GM12891 (cell line): ENCODE measurements at regions not wholly inside any gene's neighbourhood (a gene's known extent, or its start where the extent isn't known, plus 50 kb on each side); places are given as distances from the start of the nearest gene placed in this dataset.
A peak's percentile ranks its signal among the peaks of the same experiment; 100 is the strongest.

ENCODE experiments used
- DNase-seq: peaks from one replicate; pipeline ENCODE4 v3.0.0; 2011; ENCODE audit warnings: low spot score; ENCODE audit not compliant: insufficient read length
- FAIRE-seq: peaks from 2 replicates; lab custom pipeline; 2011; peaks lifted over from hg19 to GRCh38; lab: Jason Lieb, UNC
- PAX5 ChIP-seq: IDR thresholded peaks from 2 replicates; pipeline ENCODE4 v1.6.1; 2011; ENCODE audit warnings: low read length, moderate library complexity, mild to moderate bottlenecking; ENCODE audit not compliant: insufficient read depth, severe bottlenecking
- POLR2A ChIP-seq: IDR thresholded peaks from 2 replicates; pipeline ENCODE4 v1.6.1; 2011; ENCODE audit warnings: low read depth, low read length, control low read depth
- POLR2AphosphoS5 ChIP-seq: IDR thresholded peaks from 2 replicates; pipeline ENCODE4 v1.6.1; 2011; ENCODE audit warnings: low read depth, low read length, control low read depth
- POU2F2 ChIP-seq: IDR thresholded peaks from 2 replicates; pipeline ENCODE4 v1.6.1; 2011; ENCODE audit warnings: low read depth, mild to moderate bottlenecking, control low read depth, low read length, moderate library complexity
- SPI1 ChIP-seq: IDR thresholded peaks from 2 replicates; pipeline ENCODE4 v1.6.1; 2011; ENCODE audit warnings: low read depth, low read length, control low read depth
- TAF1 ChIP-seq: IDR thresholded peaks from 2 replicates; pipeline ENCODE4 v1.6.1; 2011; ENCODE audit warnings: low read depth, low read length, control low read depth

DNA sequence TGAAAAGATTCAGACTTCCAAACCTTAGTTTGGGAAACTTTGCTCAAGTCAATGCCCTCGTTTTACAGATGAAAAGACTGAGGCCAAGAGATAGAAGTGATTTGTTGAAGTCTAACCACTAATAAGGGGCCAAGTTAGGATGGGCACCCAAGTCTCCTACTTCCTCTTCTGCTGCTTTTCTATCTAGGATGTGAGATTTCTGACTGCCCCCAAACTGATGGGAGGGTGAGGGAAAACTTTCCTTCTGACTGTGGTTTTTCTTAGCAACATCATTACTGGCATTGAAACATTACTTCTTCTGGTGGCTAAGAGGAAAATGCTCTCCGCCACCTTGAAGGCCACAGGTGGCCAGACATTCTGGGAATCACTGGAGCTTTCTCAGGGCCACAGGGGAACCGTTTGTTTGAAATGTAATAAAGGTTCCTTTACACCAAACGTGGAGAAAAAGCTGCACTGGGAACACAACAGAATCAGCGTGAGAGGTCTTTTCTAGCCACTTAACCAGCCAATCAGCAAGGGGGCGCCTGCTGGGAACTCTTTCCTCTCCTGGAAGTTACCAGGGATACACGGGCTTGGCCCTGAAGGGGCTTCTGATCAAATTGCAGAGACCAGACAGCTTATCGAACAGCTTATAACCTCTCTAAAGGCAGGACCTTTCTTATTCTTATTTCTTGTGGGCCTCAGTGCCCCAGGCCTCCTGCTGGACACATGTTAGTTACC lies 115.9 kb upstream of the TEX13D start:
- no peak for TF ChIP-seq SPI1
- TF ChIP-seq POU2F2: no peak
- no peak for TF ChIP-seq TAF1
- no peak for TF ChIP-seq POLR2AphosphoS5
- no peak for TF ChIP-seq POLR2A
- TF ChIP-seq PAX5: no peak
- FAIRE-seq (peak; percentile 68), DNase-seq (no peak)

DNA sequence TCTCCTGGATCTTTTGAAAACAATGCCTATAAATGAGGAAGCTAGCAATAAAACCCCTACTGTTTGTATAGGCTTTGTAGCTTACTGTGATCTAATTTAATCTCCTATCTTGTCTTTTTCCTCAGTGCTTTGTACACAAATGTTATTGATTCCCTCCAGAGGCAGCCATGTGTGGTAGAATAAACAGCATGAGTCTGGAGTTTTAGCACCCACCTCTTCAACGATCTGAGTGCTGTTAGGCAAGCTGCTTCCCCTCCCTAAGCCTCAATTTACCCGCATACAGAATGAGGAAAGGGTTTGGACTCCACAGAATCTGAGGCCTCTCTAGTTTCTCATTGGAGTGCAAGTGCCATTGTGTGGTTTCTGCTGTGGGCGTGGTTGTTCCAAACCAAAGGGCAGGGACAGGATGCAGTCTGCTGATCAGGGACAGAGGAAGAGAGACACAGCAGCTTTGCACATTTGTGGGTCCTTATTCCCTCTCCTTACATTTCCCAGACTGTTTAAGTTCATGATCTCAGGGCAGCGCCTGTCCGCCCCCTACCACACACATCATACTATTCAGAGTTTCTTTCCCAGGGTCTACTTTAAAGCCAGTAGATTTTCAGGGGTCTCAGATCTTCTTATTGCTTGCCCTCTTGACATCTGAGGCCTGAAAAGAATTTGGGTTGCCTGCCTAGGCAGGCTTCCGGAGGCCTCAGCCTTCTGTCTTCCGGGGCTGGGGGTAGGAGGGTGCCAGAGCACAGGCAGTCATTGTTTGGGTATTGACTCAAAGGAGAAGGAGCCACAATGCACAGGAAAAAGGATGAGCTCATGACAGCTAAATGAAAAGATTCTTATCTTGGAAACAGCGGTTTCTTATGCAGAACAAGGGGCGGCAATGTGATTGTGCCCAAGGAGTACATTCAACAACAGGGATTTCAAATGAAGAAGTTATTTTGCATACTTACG lies 114.9 kb upstream of the TEX13D start:
- DNase-seq: no peak
- TF ChIP-seq PAX5: no peak
- no peak for TF ChIP-seq POLR2A
- TF ChIP-seq TAF1: no peak
- TF ChIP-seq SPI1: no peak
- no peak for TF ChIP-seq POU2F2
- TF ChIP-seq POLR2AphosphoS5: no peak
- peak; percentile 98 for FAIRE-seq

DNA sequence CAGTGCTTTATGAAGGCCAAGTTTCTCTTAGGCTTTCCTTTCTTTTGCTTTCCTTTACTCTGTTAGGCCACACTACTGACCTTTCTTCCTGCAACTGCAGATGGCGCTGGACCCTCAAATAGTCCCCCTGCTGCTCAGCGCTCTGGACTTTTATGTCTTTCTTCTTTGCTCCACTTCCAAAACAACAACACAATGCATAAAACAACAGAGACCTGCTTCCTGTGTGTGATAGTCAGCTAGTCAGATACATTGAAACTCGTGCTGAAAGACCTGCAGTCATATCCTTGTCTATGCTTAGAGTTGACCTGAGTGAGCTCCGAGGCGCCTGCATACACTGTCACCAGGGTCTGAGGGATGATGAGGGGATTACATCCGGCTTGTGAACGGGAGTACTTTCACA lies 108.9 kb upstream of the TEX13D start:
- FAIRE-seq: peak; percentile 60
- no peak for DNase-seq
- TF ChIP-seq POLR2AphosphoS5 (no peak), POLR2A (no peak), POU2F2 (no peak), SPI1 (no peak), PAX5 (no peak), TAF1 (no peak)

DNA sequence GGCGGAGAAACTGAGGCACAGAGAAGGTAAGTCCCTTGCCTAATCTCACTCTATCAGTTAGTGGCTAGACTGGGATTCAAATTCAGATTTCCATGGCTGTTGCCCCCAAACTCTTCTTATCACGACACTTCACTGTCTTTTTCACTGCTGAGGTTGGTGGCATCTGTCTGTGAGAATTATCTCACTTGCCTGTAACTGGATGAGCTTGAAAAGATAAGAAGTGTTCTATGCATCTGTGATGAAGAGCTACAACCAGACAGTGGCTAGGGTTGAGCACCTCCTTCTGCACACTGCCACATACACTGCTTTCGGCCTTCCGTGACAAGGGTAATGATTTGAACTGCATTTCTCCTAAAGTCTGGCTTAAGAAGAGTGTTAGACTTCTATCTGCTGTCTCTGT lies 107.9 kb upstream of the TEX13D start:
- DNase-seq (no peak), FAIRE-seq (no peak)
- TF ChIP-seq TAF1 (no peak), POLR2AphosphoS5 (no peak), SPI1 (no peak), POLR2A (no peak), POU2F2 (no peak), PAX5 (no peak)

DNA sequence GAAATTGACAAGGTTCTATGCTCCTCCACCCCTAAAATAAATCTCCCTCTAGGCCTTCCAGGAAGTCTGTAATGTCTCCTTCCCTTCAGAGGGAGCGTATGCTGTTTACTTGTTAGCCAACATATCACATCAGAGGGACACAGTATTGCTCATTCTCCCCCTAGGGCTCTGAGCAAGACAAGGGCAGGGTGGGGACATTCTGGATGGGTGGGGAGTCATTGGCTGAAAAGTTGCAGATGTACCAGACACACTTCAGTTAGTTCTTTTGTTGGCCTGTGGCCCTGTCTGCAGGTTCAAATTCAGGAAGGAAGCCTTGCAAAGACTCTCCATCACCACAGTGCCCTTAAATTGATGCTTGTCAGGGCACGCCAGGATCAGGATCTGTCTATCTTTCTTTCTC lies 106.3 kb upstream of the TEX13D start:
- FAIRE-seq: no peak
- no peak for DNase-seq
- no peak for TF ChIP-seq POU2F2
- TF ChIP-seq TAF1: no peak
- no peak for TF ChIP-seq SPI1
- TF ChIP-seq POLR2AphosphoS5: no peak
- no peak for TF ChIP-seq POLR2A
- no peak for TF ChIP-seq PAX5

DNA sequence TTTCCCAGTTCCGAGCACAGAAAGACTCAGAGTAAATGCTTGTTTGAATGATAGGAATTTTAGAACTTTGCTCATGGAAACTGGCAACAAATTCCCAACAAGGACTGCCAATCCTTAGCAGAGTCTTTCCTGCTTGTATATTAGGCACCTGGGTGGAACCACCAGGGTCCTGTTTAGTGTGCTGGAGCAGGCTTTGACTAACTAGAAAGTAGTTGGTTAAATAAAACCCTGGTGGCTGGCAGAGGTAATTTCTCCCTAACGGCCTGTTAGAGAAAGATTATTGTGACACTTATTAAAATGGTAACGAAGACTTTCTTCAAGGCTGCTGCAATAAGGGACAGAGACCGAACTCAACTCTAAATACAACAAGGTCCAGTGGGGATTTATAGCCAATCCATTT lies 103.6 kb upstream of the TEX13D start:
- TF ChIP-seq TAF1 (no peak), POU2F2 (no peak), SPI1 (no peak), POLR2AphosphoS5 (no peak), POLR2A (no peak), PAX5 (no peak)
- FAIRE-seq: no peak
- no peak for DNase-seq

DNA sequence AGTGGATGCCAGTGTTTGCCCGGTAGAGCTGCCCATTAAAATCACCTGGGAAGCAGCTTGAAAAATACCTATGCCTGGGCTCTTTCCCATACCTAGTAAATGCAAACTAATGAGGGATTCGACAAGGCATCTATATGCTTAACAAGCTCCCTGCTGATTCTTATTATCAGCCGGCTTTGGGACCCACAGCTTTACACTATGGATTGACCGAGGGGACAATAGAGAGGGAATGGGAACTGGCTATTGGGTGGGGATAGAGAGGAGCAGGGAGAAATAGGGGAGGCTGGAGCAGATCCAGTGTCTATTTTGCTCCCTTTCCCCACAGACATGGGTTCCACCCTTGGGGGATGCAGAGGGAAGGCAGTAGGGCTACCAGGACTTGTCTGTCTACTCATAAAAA lies 103.1 kb upstream of the TEX13D start:
- FAIRE-seq (no peak), DNase-seq (no peak)
- no peak for TF ChIP-seq POLR2A
- no peak for TF ChIP-seq POLR2AphosphoS5
- no peak for TF ChIP-seq TAF1
- no peak for TF ChIP-seq SPI1
- no peak for TF ChIP-seq POU2F2
- no peak for TF ChIP-seq PAX5

DNA sequence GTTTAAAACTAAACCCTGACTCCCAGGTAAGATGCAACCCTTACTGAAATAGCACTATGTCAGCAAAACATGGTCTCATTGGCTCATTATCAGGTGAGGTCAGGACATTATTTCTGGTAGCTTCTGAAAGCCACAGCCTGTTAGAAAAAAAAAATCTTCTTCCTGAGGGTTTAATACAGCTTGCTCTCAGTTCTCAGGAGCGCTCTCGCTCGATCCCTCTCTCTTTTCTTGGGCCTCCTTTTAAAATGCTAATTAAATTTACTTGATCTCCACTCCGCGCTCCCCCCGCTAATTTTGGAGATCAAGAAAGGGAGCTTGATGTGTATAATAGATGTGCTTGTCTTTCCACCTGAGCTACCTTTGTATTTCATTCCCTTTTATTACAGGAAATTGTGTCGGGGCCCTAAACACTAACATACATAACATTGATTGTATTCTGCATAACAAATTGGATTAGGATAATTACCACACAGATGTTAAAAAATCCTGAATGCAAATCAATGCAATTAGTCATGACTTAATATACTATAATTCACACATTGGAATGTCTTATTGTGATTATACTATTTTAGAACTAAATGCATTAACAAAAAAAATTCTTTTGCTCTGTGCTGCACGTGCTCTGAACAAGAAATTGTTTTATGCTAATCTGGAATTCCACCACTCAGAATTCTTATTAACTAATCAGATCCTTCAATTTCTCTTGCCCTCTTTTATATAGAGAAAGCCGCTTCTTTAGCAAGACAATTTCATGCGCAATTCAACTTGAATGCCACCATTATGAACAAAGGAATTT lies 101.6 kb upstream of the TEX13D start:
- no peak for TF ChIP-seq POLR2A
- TF ChIP-seq POLR2AphosphoS5: no peak
- no peak for TF ChIP-seq SPI1
- no peak for TF ChIP-seq PAX5
- no peak for TF ChIP-seq POU2F2
- no peak for TF ChIP-seq TAF1
- FAIRE-seq (no peak), DNase-seq (no peak)

DNA sequence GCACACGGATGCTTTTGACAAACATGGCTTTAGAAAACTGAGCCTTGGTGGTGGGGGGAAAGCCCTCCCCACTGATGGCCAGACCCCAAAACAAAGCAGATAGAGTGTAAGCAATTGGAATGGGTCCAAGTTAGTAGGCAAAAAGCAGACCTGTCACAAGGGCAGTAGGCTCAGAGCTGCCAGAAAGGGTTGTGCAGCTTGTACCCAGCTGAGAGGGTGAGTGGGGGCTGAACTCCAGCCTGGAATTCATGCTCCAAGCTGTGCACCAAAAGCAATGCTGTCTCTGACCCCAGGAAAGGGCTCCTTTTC lies 101.1 kb upstream of the TEX13D start:
- TF ChIP-seq POLR2AphosphoS5 (no peak), POU2F2 (no peak), SPI1 (no peak), TAF1 (no peak), PAX5 (no peak), POLR2A (no peak)
- DNase-seq: no peak
- no peak for FAIRE-seq
